Neutrophil (primary cell): ENCODE measurements at regions not wholly inside any gene's neighbourhood (a gene's known extent, or its start where the extent isn't known, plus 50 kb on each side); places are given as distances from the start of the nearest gene placed in this dataset.

Experiments used
- H3K27ac ChIP-seq: fragments of 200-600 bp; sonication (generic); 2 replicates; pipeline ENCODE4 v1.5.1; 2016; ENCODE audit warnings: mild to moderate bottlenecking, moderate library complexity
- H3K27me3 ChIP-seq: fragments of 200-600 bp; sonication (generic); 2 replicates; pipeline ENCODE4 v1.6.0; 2016; ENCODE audit warnings: mild to moderate bottlenecking
- H3K36me3 ChIP-seq: fragments of 200-600 bp; sonication (generic); 2 replicates; pipeline ENCODE4 v1.5.1; 2017
- H3K4me1 ChIP-seq, 2 experiments: fragments of 200-600 bp in 1 of 2; sonication (generic) in 1 of 2; 1 replicate in 1 of 2; 2 replicates in 1 of 2; pipeline versions ENCODE4 v1.5.1 to v1.6.1; 2013 to 2016; ENCODE audit warnings: low read depth in 1 of 2, low read length in 1 of 2, mild to moderate bottlenecking in 1 of 2, moderate library complexity in 1 of 2; ENCODE audit not compliant: control insufficient read depth in 1 of 2, insufficient read depth in 1 of 2
- H3K4me3 ChIP-seq, 2 experiments: fragments of 200-600 bp in 1 of 2; sonication (generic) in 1 of 2; 1 replicate in 1 of 2; 2 replicates in 1 of 2; pipeline ENCODE4 v1.5.1; 2013 to 2016; ENCODE audit warnings: low read depth in 1 of 2, low read length in 1 of 2, mild to moderate bottlenecking in 1 of 2, moderate library complexity in 1 of 2
- H3K9me3 ChIP-seq: fragments of 200-600 bp; sonication (generic); 2 replicates; pipeline ENCODE4 v1.5.1; 2016
- CTCF ChIP-seq: fragments of 200-600 bp; sonication (generic); IDR thresholded peaks from 2 replicates; pipeline ENCODE4 v1.5.1; 2016; ENCODE audit warnings: antibody characterized with exemption

- Histone ChIP-seq H3K27me3 (no peaks in the 10 kb centered on the region), H3K4me1 (no peaks in the 10 kb centered on the region), H3K9me3 (no peaks in the 10 kb centered on the region), H3K4me3 (no peak overlapping the region), H3K36me3 (no peaks in the 10 kb centered on the region), H3K27ac (no peak overlapping the region)
- TF ChIP-seq CTCF: no peak
Measured at GRCh38 chr2:2880938-2881337, 496.7 kb downstream of the EIPR1 start.

GRCh38 chr2:2879781-2880180 lies 497.8 kb downstream of the EIPR1 start:
- no peaks in the 10 kb centered on the region for H3K4me1 ChIP-seq
- no peak for TF ChIP-seq CTCF
- H3K9me3 ChIP-seq: no peaks in the 10 kb centered on the region
- H3K4me3 ChIP-seq: no peak overlapping the region
- no peaks in the 10 kb centered on the region for H3K27me3 ChIP-seq
- H3K27ac ChIP-seq: no peak overlapping the region
- H3K36me3 ChIP-seq: no peaks in the 10 kb centered on the region

GRCh38 chr2:2879071-2879470 lies 498.5 kb downstream of the EIPR1 start:
- H3K27me3 ChIP-seq: no peaks in the 10 kb centered on the region
- H3K9me3 ChIP-seq: no peaks in the 10 kb centered on the region
- no peak for TF ChIP-seq CTCF
- H3K27ac ChIP-seq: no peak overlapping the region
- H3K4me3 ChIP-seq: no peak overlapping the region
- H3K36me3 ChIP-seq: no peaks in the 10 kb centered on the region
- H3K4me1 ChIP-seq: no peaks in the 10 kb centered on the region

- Histone ChIP-seq H3K9me3 (no peaks in the 10 kb centered on the region), H3K27me3 (no peaks in the 10 kb centered on the region), H3K36me3 (no peaks in the 10 kb centered on the region), H3K4me3 (no peak overlapping the region), H3K4me1 (no peaks in the 10 kb centered on the region), H3K27ac (no peak overlapping the region)
- no peak for TF ChIP-seq CTCF
Measured at GRCh38 chr2:2877427-2877826, 500.2 kb downstream of the EIPR1 start.

- Histone ChIP-seq H3K27ac (no peak overlapping the region), H3K27me3 (no peaks in the 10 kb centered on the region), H3K4me1 (no peaks in the 10 kb centered on the region), H3K9me3 (no peaks in the 10 kb centered on the region), H3K4me3 (no peak overlapping the region), H3K36me3 (no peaks in the 10 kb centered on the region)
- no peak for TF ChIP-seq CTCF
Measured at GRCh38 chr2:2876331-2877221, 501.0 kb downstream of the EIPR1 start.
